Duodenal mucosa (tissue), 2 donors: ENCODE measurements at regions not wholly inside any gene's neighbourhood (a gene's known extent, or its start where the extent isn't known, plus 50 kb on each side); places are given as distances from the start of the nearest gene placed in this dataset.
"Not testable (repeated sequence)": the region's sequence is repeated elsewhere in the genome, so short reads cannot be mapped to it uniquely, and the experiment has no call there.

Experiments
- H3K27ac ChIP-seq: one replicate; pipeline ENCODE4 v1.7.0; 2013; ENCODE audit warnings: low read depth, low read length
- H3K27me3 ChIP-seq, 2 donors: one replicate each; pipeline ENCODE4 v1.7.0; 2013; ENCODE audit warnings: low read length in 2 of 2, control low read depth in 1 of 2; ENCODE audit not compliant: insufficient read depth in 2 of 2, control insufficient read depth in 1 of 2
- H3K36me3 ChIP-seq, 2 donors: one replicate each; pipeline ENCODE4 v1.7.0; 2013; ENCODE audit warnings: low read length in 2 of 2, control low read depth in 1 of 2; ENCODE audit not compliant: insufficient read depth in 2 of 2, control insufficient read depth in 1 of 2
- H3K4me1 ChIP-seq, 2 donors: one replicate each; pipeline ENCODE4 v1.7.0; 2013; ENCODE audit warnings: low read length in 2 of 2, control low read depth in 1 of 2; ENCODE audit not compliant: insufficient read depth in 2 of 2, control insufficient read depth in 1 of 2
- H3K4me3 ChIP-seq, 2 donors: one replicate each; pipeline ENCODE4 v1.7.0; 2013; ENCODE audit warnings: low read length in 2 of 2, low read depth in 1 of 2
- H3K9ac ChIP-seq, 2 donors: one replicate each; pipeline ENCODE4 v1.7.0; 2013; ENCODE audit warnings: low read length in 2 of 2, low read depth in 1 of 2
- H3K9me3 ChIP-seq, 2 donors: one replicate each; pipeline ENCODE4 v1.7.0; 2013; ENCODE audit warnings: low read length in 2 of 2, control low read depth in 1 of 2; ENCODE audit not compliant: control insufficient read depth in 1 of 2

DNA sequence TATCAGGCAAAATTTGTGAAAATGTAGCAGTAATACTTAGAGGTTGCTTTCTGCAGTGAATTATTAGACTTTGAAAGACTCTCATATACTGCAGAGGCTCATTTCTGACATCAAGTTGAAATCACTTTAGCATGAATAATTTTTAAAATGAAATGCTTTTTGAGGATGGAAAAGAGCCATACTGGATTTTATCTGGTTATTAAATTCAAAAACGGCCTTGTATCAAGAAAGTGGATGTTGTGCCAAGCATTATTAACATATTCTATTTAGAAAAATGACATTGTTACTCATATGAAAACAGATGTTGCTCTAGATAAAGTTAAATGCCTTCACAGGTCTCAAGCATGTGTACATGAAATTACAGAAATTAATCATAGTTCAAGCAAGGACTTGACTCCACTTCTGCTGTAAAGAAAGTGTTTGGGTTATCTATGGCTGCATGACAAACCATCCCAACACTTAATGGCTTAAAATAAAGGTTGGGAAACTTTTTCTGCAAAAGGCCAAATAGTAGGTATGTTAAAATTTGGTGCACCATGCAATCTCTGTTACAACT is 64.5 kb upstream of the ZNF280D start:
- no peaks in the 10 kb centered on the region for H3K27me3 ChIP-seq
- no peaks in the 10 kb centered on the region for H3K4me1 ChIP-seq
- H3K9me3 ChIP-seq, result peaks cover 2 to 8% of the 10 kb centered on the region in 2 donors
- no peak overlapping the region for H3K27ac ChIP-seq
- H3K4me3 ChIP-seq, result no peak overlapping the region
- no peak overlapping the region for H3K9ac ChIP-seq
- H3K36me3 ChIP-seq, result no peaks in the 10 kb centered on the region

DNA sequence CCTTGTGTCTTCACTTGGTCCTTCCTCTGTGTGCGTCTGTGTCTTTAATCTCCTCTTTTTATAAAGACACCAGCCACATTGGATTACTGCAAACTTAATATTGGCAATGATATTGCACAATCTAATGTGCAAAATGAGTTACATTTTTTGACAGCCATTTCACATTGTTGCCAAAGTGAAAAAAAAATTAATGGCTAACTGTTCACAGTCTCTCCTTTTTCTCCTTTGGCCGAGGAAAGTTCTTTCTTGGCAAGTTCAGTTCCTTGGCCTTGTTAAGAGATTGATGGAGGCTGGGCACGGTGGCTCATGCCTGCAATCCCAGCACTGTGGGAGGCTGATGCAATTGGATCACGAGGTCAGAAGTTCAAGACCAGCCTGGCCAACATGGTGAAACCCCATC is 62.2 kb upstream of the ZNF280D start:
- no peaks in the 10 kb centered on the region for H3K27me3 ChIP-seq
- no peak overlapping the region for H3K9ac ChIP-seq
- H3K27ac ChIP-seq, result no peak overlapping the region
- H3K9me3 ChIP-seq, result peaks cover 3 to 16% of the 10 kb centered on the region in 2 donors
- H3K36me3 ChIP-seq, result no peaks in the 10 kb centered on the region
- H3K4me3 ChIP-seq, result no peak overlapping the region
- H3K4me1 ChIP-seq, result no peaks in the 10 kb centered on the region

DNA sequence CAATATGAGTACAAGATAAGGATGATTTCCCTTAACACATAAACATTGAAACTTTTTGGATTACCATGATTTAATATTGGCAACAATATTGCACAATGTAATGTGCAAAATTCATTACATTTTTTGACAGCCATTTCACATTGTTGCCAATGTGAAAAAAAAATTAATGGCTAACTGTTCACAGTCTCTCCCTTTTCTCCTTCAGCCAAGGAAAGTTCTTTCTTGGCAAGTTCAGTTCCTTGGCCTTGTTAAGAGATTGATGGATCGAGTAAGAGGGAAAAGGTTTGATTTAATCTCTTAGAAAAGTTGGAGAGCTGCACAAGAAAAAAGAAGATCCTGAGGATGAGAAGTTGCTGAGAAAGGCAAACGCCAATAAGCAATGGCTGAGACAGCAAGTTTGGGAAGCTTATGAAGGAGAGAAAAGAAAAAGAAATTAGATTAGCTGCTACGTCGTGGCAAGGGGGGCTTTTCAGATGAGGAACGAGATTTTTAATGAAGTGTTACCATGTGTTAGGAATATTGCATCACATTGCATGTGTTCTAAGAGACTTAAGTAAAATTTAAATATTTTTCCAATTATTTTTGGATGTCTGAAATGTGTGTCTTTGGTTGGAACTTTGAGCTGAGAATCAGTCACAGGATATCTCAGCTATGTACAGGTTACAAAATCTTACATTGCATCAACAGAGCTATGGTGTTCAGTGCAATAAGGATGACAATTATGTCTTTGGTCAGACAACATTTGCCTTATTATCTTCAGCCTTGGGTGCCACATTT is 61.4 kb upstream of the ZNF280D start:
- Histone ChIP-seq H3K4me3 (no peak overlapping the region), H3K36me3 (no peaks in the 10 kb centered on the region), H3K27me3 (no peaks in the 10 kb centered on the region), H3K27ac (no peak overlapping the region), H3K4me1 (no peaks in the 10 kb centered on the region), H3K9ac (no peak overlapping the region), H3K9me3 (peaks cover 3 to 16% of the 10 kb centered on the region in 2 donors)

DNA sequence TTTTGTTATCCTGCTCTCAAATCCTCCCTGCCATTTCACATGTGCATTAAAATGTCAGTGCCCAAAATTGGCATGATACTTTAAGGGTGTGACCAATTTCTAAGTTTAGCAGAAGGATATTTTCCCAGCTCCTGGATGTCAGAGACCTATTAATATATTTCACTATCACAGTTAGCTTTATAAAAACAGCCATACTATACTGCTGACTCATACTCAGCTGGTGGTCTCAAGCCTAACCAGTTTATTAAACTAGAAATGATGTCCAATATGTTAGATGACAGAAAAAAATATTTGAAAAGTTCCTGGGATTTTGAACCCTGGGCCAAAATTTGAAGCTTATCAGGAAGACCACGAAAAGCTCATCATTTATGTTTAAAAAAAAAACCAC is 60.9 kb upstream of the ZNF280D start:
- Histone ChIP-seq H3K27ac (no peak overlapping the region), H3K9me3 (peaks cover 3 to 16% of the 10 kb centered on the region in 2 donors), H3K36me3 (no peaks in the 10 kb centered on the region), H3K27me3 (no peaks in the 10 kb centered on the region), H3K4me3 (no peak overlapping the region), H3K9ac (no peak overlapping the region), H3K4me1 (no peaks in the 10 kb centered on the region)

DNA sequence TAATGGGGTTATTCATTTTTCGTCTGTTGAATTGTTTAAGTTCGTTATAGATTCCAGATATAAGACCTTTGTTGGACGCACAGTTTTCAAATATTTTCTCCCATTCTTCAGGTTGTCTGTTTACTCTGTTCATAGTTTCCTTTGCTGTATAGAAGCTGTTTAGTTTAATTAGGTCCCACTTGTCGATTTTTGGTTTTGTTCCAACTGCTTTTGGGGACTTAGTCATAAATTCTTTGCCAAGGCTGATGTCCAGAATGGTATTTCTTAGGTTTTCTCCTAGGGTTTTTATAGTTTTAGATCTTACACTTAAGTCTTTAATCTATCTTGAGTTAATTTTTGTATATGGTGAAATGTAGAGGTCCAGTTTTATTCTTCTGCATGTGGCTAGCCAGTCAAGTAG is 58.9 kb upstream of the ZNF280D start:
- no peaks in the 10 kb centered on the region for H3K27me3 ChIP-seq
- no peak overlapping the region for H3K9ac ChIP-seq
- H3K4me1 ChIP-seq, result no peaks in the 10 kb centered on the region
- no peak overlapping the region for H3K27ac ChIP-seq
- H3K9me3 ChIP-seq, result peaks cover 3 to 20% of the 10 kb centered on the region in 2 donors
- no peaks in the 10 kb centered on the region for H3K36me3 ChIP-seq
- no peak overlapping the region for H3K4me3 ChIP-seq

DNA sequence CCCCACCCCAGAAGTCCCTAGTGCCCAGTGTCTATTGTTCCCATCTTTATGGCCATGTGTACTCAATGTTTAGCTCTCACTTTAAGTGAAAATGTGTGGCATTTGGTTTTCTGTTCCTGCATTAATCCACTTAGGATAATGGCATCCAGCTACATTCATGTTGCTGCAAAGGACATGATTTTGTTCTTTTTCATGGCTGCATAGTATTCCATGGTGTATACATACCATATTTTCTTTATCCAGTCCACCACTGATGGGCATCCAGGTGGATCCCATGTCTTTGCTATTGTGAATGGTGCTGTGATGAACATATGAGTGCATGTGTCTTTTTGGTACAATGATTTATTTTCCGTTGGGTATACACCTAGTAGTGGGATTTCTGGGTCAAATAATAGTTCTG is 58.2 kb upstream of the ZNF280D start:
- peaks cover 3 to 20% of the 10 kb centered on the region in 2 donors for H3K9me3 ChIP-seq
- H3K27ac ChIP-seq, H3K9ac ChIP-seq, H3K36me3 ChIP-seq, H3K4me1 ChIP-seq, H3K4me3 ChIP-seq, H3K27me3 ChIP-seq: not testable (repeated sequence)

DNA sequence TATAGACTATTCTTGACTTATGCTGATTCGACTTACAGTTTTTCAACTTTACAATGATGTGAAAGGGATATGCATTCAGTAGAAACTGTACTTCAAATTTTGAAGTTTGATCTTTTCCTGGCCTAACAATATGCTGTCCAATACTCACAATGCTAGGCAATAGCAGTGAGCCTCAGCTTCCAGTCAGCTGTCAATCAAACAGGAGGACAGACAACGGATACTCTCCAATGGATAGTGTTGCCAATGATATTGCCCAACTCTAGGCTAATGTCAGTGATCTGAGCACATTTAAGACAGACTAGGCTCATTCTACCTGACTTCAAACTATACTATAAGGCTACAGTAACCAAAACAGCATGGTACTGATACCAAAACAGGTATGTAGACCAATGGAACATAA is 55.0 kb upstream of the ZNF280D start:
- Histone ChIP-seq H3K4me1 (no peaks in the 10 kb centered on the region), H3K27ac (no peak overlapping the region), H3K36me3 (no peaks in the 10 kb centered on the region), H3K27me3 (no peaks in the 10 kb centered on the region), H3K4me3 (no peak overlapping the region), H3K9me3 (peaks cover 3 to 17% of the 10 kb centered on the region in 2 donors), H3K9ac (no peak overlapping the region)

DNA sequence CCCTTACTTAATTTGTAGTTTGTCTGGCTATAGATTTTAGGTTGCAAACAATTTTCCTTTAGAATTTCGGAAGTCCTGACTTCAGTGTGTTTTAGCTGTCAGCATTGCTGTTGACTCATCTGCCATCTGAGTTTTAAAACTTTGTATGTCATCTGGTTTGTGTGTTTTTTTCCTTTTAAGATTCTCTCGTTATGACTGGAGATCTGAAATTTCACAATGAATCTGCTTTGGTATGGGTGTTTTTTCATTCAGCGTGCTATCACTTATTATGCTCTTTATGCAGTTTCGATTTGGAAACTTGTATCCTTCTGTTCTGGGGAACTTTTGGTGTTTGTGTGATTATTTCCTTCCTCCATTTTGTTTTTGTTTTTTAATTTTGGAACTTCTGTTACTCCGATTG is 53.7 kb upstream of the ZNF280D start:
- Histone ChIP-seq H3K9me3 (peaks cover 0 to 9% of the 10 kb centered on the region in 2 donors), H3K4me1 (no peaks in the 10 kb centered on the region), H3K36me3 (no peaks in the 10 kb centered on the region), H3K9ac (no peak overlapping the region), H3K27ac (no peak overlapping the region), H3K4me3 (no peak overlapping the region), H3K27me3 (no peaks in the 10 kb centered on the region)

DNA sequence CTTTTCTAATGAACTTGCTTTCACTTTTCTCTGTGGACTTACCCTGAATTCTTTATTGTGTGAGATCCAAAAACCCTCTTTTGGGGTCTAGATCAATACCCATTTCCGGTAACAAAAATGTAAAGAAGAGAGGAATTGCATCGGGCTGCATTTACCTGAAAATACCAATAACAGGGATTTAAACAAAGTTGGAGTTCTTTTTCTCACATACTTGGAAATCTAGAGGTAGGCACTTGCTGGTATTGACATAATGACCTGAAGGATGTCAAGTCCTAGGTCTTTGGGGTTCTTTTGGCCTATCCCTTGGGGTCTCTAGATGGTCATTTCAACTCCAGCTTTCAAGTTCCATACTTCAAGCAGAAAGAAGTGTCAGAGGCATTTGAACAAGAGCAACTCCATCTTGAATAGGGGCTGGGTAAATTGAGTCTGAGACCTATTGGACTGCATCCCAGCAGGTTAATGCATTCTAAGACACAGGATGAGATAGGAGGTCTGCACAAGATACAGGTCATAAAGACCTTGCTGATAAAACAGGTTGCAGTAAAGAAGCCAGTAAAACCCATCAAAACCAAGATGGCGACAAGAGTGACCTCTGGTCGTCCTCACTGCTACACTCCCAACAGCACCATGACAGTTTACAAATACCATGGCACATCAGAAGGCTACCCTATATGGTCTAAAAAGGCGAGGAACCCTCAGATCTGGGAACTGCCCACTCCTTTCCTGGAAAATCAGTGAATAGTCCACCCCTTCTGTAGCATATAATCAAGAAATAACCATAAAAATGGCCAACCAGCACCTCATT is 50.8 kb upstream of the ZNF280D start:
- Histone ChIP-seq H3K4me1 (no peaks in the 10 kb centered on the region), H3K9ac (no peak overlapping the region), H3K4me3 (no peak overlapping the region), H3K27ac (no peak overlapping the region), H3K27me3 (no peaks in the 10 kb centered on the region), H3K9me3 (peaks cover 0 to 4% of the 10 kb centered on the region in 2 donors), H3K36me3 (no peaks in the 10 kb centered on the region)

DNA sequence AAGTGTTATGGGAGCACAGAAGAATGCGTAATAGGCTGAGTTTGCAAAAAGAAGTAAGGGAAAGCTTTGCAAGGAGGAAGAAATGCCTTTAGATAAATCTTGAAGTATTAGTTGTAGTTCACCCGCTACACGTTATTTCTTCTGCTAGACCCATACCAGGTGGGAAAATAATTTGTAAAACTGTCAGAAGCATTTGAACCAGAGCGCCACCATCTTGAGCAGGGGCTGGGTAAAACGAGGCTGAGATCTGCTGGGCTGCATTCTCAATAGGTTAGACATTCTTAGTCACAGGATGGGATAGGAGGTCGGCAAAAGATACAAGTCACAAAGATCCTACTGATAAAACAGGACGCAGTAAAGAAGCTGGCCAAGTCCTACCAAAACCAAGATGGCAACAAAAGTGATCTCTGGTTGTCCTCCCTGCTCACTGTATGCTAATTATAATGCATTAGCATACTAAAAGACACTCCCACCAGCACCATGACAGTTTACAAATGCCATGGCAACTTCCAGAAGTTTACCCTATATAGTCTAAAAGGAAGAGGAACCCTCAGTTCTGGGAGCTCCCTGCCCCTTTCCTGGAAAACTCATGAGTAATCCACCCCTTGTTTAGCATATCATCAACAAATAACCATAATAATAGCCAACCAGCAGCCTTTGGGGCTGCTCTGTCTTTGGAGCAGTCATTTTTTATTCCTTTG is 50.0 kb upstream of the ZNF280D start:
- H3K36me3 ChIP-seq, result no peaks in the 10 kb centered on the region
- H3K4me1 ChIP-seq, result no peaks in the 10 kb centered on the region
- H3K27me3 ChIP-seq, result no peaks in the 10 kb centered on the region
- H3K9me3 ChIP-seq, result peaks cover 0 to 1% of the 10 kb centered on the region in 2 donors
- no peak overlapping the region for H3K27ac ChIP-seq
- H3K9ac ChIP-seq, result no peak overlapping the region
- H3K4me3 ChIP-seq, result no peak overlapping the region
